Psoas muscle (tissue), 7 donors: ENCODE measurements at regions not wholly inside any gene's neighbourhood (a gene's known extent, or its start where the extent isn't known, plus 50 kb on each side); places are given as distances from the start of the nearest gene placed in this dataset.

Experiments used
- ATAC-seq, 4 donors: fragments of 200-7000 bp; cut with Tn5 transposase; one replicate each; pipeline ENCODE4 v1.9.1; 2020; ENCODE audit warnings: moderate library complexity in 3 of 4, mild to moderate bottlenecking in 2 of 4
- DNase-seq, 2 donors: peaks; one replicate each; pipeline ENCODE4 v3.0.0-alpha.2; 2020
- H3K27ac ChIP-seq: fragments of 200-600 bp; one replicate; pipeline ENCODE4 v1.8.0; 2022
- H3K27me3 ChIP-seq, 3 donors: fragments of 200-600 bp in 1 of 3; one replicate each; pipeline versions ENCODE4 v1.6.1 to v1.8.0; 2013 to 2022; ENCODE audit warnings: low read length in 2 of 3, mild to moderate bottlenecking in 2 of 3, moderate library complexity in 1 of 3; ENCODE audit not compliant: insufficient read depth in 3 of 3
- H3K36me3 ChIP-seq, 2 donors: fragments of 200-600 bp in 1 of 2; one replicate each; pipeline versions ENCODE4 v1.6.1 to v1.8.0; 2013 to 2022; ENCODE audit warnings: low read depth in 1 of 2, mild to moderate bottlenecking in 1 of 2, moderate library complexity in 1 of 2; ENCODE audit not compliant: insufficient read depth in 1 of 2
- H3K4me1 ChIP-seq: fragments of 200-600 bp; one replicate; pipeline ENCODE4 v1.8.0; 2022
- H3K4me3 ChIP-seq: fragments of 200-600 bp; one replicate; pipeline ENCODE4 v1.8.0; 2022; ENCODE audit warnings: mild to moderate bottlenecking
- H3K9me3 ChIP-seq: fragments of 200-600 bp; one replicate; pipeline ENCODE4 v1.8.0; 2022
- CTCF ChIP-seq: fragments of 200-600 bp; IDR thresholded peaks from one replicate; pipeline ENCODE4 v1.8.0; 2022; ENCODE audit warnings: antibody characterized with exemption
- WGBS, 3 donors: extraction: QIAGEN DNeasy Blood & Tissue Kit; methylation state at CpG; one replicate each; pipeline versions ENCODE4 v1.1.6 to v1.1.7; 2013; 5-methylcytosine and 5-hydroxymethylcytosine counted together
- intact Hi-C, 2 donors: fragments of 100-400 bp; cut with DNase I; formaldehyde crosslinking; loops; one replicate each; pipeline versions ENCODE4 v1.11.0 to v1.14.2; 2022
- donor health status: healthy with polysubstance abuse.
- donor health status: DM: no; HTN: no; CAD: no; lungs with moderate emphysema.
- donor health status: Bipolar disorder and iron deficiency.
- donor health status: healthy.
- donor health status: DM: yes; HTN: yes; CAD: no.
- donor health status: DM: no; HTN: no; CAD: no.
- donor health status: DM: yes; HTN: yes; CAD: no.

GRCh38 chr7:64099656-64100531 is 54.7 kb downstream of the ZNF727 start:
- no peaks in the 10 kb centered on the region for H3K4me1 ChIP-seq
- no peak for ATAC-seq
- H3K27me3 ChIP-seq: no peaks in the 10 kb centered on the region
- WGBS, 3 donors: 26 to 42% (median 36%) methylated on average over 44 to 59 of the region's 59 CpGs
- no peak overlapping the region for H3K4me3 ChIP-seq
- no peak for DNase-seq
- no peak overlapping the region for H3K27ac ChIP-seq
- H3K9me3 ChIP-seq: peaks cover 24% of the 10 kb centered on the region
- no peak for TF ChIP-seq CTCF
- intact Hi-C loops: no loop called here
- no peaks in the 10 kb centered on the region for H3K36me3 ChIP-seq

GRCh38 chr7:64101126-64101942 is 56.1 kb downstream of the ZNF727 start:
- no peak overlapping the region for H3K4me3 ChIP-seq
- TF ChIP-seq CTCF: no peak
- WGBS, 3 donors: 91 to 92% (median 92%) methylated on average over 22 of the region's 22 CpGs
- peaks cover 18% of the 10 kb centered on the region for H3K9me3 ChIP-seq
- intact Hi-C loops: no loop called here
- ATAC-seq: no peak
- H3K4me1 ChIP-seq: no peaks in the 10 kb centered on the region
- DNase-seq: no peak
- H3K27ac ChIP-seq: no peak overlapping the region
- no peaks in the 10 kb centered on the region for H3K36me3 ChIP-seq
- no peaks in the 10 kb centered on the region for H3K27me3 ChIP-seq

- H3K27me3 ChIP-seq: no peaks in the 10 kb centered on the region
- no peaks in the 10 kb centered on the region for H3K36me3 ChIP-seq
- peaks cover 18% of the 10 kb centered on the region for H3K9me3 ChIP-seq
- no peak overlapping the region for H3K4me3 ChIP-seq
- ATAC-seq (no peak), DNase-seq (no peak)
- H3K4me1 ChIP-seq: no peaks in the 10 kb centered on the region
- whole genome bisulfite sequencing, 3 donors: 85 to 88% (median 86%) methylated on average over 12 to 13 of the region's 13 CpGs
- no peak overlapping the region for H3K27ac ChIP-seq
- TF ChIP-seq CTCF: no peak
- intact Hi-C loops: no loop called here
Observed at GRCh38 chr7:64101943-64102655, 56.9 kb downstream of the ZNF727 start.

GRCh38 chr7:64102656-64103400 is 57.6 kb downstream of the ZNF727 start:
- DNase-seq (no peak), ATAC-seq (no peak)
- 76 to 81% (median 77%) methylated on average over 14 of the region's 14 CpGs for WGBS, 3 donors
- Histone ChIP-seq H3K4me1 (no peaks in the 10 kb centered on the region), H3K9me3 (peaks cover 18% of the 10 kb centered on the region), H3K27me3 (no peaks in the 10 kb centered on the region), H3K27ac (no peak overlapping the region), H3K4me3 (no peak overlapping the region), H3K36me3 (no peaks in the 10 kb centered on the region)
- intact Hi-C loops: no loop called here
- TF ChIP-seq CTCF: no peak
